ENCODE measurements at regions not wholly inside any gene's neighbourhood (a gene's known extent, or its start where the extent isn't known, plus 50 kb on each side); places are given as distances from the start of the nearest gene placed in this dataset.

DNA sequence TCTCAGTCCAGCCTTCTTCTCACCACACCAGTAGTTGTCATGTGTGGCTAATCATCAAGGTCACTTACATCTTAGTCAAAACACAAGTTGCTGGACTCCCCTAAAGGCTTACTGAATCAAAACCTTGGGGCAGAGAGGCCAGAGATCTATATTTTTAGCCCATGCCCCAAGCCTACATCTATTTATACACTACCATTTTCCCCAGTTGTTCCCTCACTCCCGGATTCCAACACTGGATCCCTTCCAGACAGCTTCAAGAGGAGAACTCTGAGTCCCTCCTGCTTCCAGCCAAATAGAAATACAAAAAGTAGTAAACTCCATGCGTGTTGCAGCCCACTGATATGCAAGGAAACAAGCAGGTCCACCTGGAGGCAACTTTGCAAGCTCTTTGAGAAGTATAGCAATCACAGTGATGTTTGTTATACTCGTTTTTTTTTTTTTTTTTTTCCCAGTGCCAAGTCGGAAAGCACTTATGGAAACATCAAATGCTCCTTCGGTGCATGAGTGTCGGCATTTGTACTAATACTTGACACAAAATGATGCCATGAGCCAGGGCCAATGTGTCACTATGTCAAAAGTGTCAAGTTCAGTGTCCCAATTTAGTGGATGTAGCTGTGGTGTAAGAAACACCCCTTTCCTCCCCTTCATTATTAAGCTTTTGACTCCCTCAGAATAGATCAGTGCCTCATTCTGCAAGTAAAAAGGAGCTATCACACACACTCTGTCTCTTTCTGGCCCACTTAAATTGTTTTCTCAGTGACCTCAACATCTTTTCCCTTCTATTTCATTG is 594.2 kb upstream of the SGCD start:
- no peak for DNase-seq (ENCODE audit: low spot score in 2 of 2)
- no peaks in the 10 kb centered on the region for H3K36me3 ChIP-seq
- TF ChIP-seq, protein P1, sequence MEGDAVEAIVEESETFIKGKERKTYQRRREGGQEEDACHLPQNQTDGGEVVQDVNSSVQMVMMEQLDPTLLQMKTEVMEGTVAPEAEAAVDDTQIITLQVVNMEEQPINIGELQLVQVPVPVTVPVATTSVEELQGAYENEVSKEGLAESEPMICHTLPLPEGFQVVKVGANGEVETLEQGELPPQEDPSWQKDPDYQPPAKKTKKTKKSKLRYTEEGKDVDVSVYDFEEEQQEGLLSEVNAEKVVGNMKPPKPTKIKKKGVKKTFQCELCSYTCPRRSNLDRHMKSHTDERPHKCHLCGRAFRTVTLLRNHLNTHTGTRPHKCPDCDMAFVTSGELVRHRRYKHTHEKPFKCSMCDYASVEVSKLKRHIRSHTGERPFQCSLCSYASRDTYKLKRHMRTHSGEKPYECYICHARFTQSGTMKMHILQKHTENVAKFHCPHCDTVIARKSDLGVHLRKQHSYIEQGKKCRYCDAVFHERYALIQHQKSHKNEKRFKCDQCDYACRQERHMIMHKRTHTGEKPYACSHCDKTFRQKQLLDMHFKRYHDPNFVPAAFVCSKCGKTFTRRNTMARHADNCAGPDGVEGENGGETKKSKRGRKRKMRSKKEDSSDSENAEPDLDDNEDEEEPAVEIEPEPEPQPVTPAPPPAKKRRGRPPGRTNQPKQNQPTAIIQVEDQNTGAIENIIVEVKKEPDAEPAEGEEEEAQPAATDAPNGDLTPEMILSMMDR (IDR thresholded peaks at IDR 0.05): no peak
- TF ChIP-seq POLR2A (IDR thresholded peaks at IDR 0.05): no peak
- TF ChIP-seq POLR2AphosphoS5 (IDR thresholded peaks at IDR 0.05): no peak
- no peak overlapping the region for H3K4me3 ChIP-seq
- peaks cover 2 to 3% of the 10 kb centered on the region in 2 donors for H3K4me1 ChIP-seq
- intact Hi-C loops (cut with DNase I; ENCODE audit: low total_unique reads): no loop called here
- H3K9me3 ChIP-seq: no peaks in the 10 kb centered on the region
- H3K27me3 ChIP-seq: peaks cover 0 to 30% of the 10 kb centered on the region in 2 donors
- no peak overlapping the region for H3K27ac ChIP-seq

DNA sequence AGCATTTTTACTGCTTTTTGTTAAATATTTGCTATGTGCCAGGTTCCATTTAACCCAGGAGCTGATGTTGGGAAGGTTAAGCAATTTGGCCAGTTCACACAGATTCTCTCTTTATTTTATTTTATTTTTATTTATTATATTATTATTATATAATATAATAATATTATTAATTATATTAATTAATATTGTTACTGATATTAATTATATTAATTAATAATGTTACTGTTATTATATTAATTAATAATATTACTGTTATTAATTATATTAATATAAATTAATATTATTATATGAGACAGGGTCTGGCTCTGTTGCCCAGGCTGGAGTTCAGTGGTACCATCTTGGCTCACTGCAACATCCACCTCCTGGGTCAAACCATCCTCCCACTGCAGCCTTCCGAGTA is 593.0 kb upstream of the SGCD start:
- intact Hi-C loops (cut with DNase I; ENCODE audit: low total_unique reads): no loop called here
- no peak overlapping the region for H3K4me3 ChIP-seq
- no peak for DNase-seq (ENCODE audit: low spot score in 2 of 2)
- H3K4me1 ChIP-seq: no peaks in the 10 kb centered on the region
- H3K36me3 ChIP-seq: no peaks in the 10 kb centered on the region
- no peaks in the 10 kb centered on the region for H3K9me3 ChIP-seq
- TF ChIP-seq, protein P1 (IDR thresholded peaks at IDR 0.05): no peak
- TF ChIP-seq POLR2AphosphoS5 (IDR thresholded peaks at IDR 0.05) (no peak), POLR2A (IDR thresholded peaks at IDR 0.05) (no peak)
- peaks cover 0 to 25% of the 10 kb centered on the region in 2 donors for H3K27me3 ChIP-seq
- no peak overlapping the region for H3K27ac ChIP-seq

DNA sequence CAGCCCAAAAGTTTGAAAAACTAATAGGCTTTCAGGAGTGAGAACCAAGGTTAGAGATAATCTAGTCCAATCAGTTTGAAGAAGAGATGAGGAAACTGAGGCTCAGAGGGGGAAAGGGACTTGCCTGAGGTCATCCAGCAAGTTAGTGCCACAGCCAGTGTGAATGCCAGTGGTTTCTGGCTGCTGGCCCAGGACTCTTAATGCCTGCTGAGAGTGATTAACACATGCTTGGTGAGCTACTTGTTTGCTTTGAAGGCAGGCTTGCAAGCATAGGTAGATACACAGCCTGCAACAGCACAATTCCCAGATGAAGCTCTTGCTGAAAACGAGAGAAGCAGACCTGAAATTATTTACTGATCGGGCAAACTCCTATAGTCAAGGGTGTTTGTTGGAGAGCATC is 591.6 kb upstream of the SGCD start:
- intact Hi-C loops (cut with DNase I; ENCODE audit: low total_unique reads): no loop called here
- TF ChIP-seq, protein P1 (IDR thresholded peaks at IDR 0.05): no peak
- TF ChIP-seq POLR2A (IDR thresholded peaks at IDR 0.05) (no peak), POLR2AphosphoS5 (IDR thresholded peaks at IDR 0.05) (no peak)
- Histone ChIP-seq H3K36me3 (no peaks in the 10 kb centered on the region), H3K4me1 (no peaks in the 10 kb centered on the region), H3K9me3 (no peaks in the 10 kb centered on the region), H3K27me3 (peaks cover 0 to 16% of the 10 kb centered on the region in 2 donors), H3K27ac (no peak overlapping the region), H3K4me3 (no peak overlapping the region)
- peak in 1 of 2 donors; percentile 22 for DNase-seq (ENCODE audit: low spot score in 2 of 2)

DNA sequence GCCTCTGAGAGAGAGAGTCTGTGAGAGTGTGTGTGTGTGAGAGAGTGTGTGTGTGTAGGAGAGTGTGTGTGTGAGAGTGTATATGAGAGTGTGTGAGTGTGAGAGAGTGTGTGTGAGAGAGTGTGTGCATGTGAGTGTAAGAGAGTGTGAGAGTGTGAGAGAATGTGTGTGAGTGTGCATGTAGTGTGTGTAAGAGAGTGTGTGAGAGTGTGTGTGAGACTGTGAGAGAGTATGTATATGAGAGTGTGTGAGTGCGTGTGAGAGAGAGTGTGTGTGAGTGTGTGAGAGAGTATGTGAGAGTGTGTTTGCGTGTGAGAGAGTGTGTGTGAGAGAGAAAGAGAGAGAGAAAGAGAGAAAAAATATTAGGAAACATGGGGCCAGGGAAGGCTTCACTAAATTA is 588.3 kb upstream of the SGCD start:
- intact Hi-C loops (cut with DNase I; ENCODE audit: low total_unique reads): no loop called here
- H3K4me1 ChIP-seq: no peaks in the 10 kb centered on the region
- no peaks in the 10 kb centered on the region for H3K27me3 ChIP-seq
- no peak overlapping the region for H3K4me3 ChIP-seq
- DNase-seq (ENCODE audit: low spot score in 2 of 2): no peak
- TF ChIP-seq POLR2AphosphoS5 (IDR thresholded peaks at IDR 0.05) (no peak), POLR2A (IDR thresholded peaks at IDR 0.05) (no peak)
- TF ChIP-seq, protein P1 (IDR thresholded peaks at IDR 0.05): no peak
- H3K36me3 ChIP-seq: no peaks in the 10 kb centered on the region
- no peak overlapping the region for H3K27ac ChIP-seq
- no peaks in the 10 kb centered on the region for H3K9me3 ChIP-seq

DNA sequence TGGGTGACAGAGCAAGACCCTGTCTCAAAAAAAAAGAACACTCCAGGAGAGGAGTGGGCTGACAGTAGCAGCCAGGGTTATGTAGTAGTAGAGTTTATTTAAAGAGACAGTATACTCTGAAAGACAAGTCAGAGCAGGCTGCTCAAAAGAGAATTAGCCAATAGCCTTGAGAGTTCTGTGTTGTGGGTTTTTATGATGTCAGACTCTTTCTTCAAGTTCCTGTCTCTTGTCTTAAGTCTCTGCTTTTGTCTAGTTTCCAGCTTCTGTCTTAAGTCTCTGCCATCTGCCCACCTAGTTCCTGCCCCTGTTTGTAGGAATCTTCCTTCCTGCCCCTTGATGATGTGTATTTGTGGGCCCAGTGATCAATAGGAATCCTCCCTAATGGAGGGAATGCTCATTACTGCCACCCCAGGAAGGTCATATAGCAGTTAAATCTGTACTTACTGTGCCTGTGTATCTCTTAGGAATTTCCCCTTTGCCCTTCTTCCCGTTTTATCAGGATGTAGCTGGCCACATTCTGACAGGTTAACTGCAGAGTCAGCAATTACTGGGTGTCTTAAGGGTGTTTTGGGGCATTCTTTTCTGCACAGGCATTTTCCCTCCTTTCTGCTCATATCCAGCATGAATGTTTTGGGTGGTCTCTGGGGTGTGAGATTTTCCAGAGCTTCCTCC is 580.5 kb upstream of the SGCD start:
- Histone ChIP-seq H3K9me3 (no peaks in the 10 kb centered on the region), H3K4me1 (no peaks in the 10 kb centered on the region), H3K27ac (no peak overlapping the region), H3K4me3 (no peak overlapping the region), H3K36me3 (no peaks in the 10 kb centered on the region), H3K27me3 (no peaks in the 10 kb centered on the region)
- intact Hi-C loops (cut with DNase I; ENCODE audit: low total_unique reads): no loop called here
- DNase-seq (ENCODE audit: low spot score in 2 of 2): no peak
- TF ChIP-seq POLR2A (IDR thresholded peaks at IDR 0.05): no peak
- no peak for TF ChIP-seq POLR2AphosphoS5 (IDR thresholded peaks at IDR 0.05)
- TF ChIP-seq, protein P1 (IDR thresholded peaks at IDR 0.05): no peak
